ENCODE measurements at regions not wholly inside any gene's neighbourhood (a gene's known extent, or its start where the extent isn't known, plus 50 kb on each side); places are given as distances from the start of the nearest gene placed in this dataset.

DNA sequence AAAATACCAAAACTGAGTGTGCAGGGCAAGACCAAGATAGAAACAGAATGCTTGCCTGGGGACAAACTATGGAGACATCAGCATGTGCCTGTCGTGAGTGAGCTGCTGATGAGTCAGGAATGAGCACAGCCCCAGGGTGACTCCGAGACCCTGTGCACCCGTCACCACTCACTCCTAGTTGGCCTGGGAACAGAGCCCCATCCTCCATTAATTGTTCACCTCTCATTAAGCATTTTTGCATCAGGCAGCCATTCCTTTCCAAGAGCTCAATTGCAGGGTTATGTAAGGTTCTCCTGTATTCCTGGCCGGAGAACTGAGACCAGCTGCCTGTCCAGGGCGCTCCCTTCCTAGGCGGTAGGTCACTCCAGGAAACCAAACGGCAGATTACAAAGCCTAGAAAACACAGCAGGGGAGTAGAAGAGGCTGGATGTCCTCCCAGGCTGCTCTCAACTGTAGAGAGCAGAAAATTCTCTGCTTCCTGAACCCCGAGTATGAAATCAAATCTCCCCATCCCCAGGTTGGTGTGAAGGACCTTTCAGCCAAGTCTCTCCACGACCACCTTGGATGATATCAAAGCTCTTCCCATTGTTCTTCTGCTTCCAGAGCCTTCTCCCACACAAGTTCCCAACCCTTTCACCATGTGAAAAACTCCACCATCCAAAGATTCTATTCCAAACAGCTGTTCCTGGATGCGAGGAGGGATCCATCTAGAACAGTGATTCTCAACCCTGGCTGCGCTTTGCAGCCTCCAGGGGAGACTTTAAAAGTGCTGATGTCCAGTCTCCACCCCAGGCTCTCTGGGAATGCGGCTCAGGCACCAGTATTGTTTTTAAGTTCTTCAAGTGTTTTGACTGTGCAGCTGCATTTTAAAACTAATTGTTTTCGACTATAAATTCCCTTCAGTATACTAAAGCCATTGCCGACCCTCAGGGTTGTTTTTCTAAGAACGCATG lies 532.6 kb upstream of the JARID2 start:
- no peak for DNase-seq (ENCODE audit: low read depth)

DNA sequence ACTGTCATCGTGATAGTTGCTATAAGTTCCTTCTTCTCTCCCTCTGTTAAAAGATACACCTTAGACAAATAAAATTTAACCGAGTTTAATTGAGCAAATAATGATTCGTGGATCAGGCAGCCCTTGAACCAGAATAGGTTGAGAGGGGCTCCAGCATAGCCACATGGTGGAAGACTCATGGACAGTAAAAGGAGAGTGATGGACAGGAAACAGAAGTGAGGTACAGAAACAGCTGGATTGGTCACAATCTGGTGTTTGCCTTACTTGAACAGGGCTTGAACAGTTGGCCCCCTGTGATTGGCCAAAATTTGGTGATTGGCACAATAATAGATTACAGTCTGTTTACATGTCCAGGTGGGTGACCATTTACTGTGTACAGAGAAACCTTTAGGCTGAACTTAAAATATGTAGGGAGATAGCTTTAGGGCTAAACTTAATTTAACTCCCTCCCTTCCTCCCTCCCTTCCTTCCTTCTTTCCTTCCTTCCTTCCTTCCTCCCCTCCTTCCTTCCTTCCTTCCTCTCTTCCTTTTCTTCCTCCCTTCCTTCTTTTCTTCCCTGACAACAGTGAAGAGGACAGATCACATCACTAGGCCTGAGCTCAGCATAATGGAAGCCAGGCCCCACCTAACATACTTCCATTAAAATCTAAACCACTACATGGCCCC lies 531.8 kb upstream of the JARID2 start:
- no peak for DNase-seq (ENCODE audit: low read depth)

GRCh38 chr6:14715076-14715475 lies 530.8 kb upstream of the JARID2 start:
- no peak for DNase-seq (ENCODE audit: low read depth)

DNA sequence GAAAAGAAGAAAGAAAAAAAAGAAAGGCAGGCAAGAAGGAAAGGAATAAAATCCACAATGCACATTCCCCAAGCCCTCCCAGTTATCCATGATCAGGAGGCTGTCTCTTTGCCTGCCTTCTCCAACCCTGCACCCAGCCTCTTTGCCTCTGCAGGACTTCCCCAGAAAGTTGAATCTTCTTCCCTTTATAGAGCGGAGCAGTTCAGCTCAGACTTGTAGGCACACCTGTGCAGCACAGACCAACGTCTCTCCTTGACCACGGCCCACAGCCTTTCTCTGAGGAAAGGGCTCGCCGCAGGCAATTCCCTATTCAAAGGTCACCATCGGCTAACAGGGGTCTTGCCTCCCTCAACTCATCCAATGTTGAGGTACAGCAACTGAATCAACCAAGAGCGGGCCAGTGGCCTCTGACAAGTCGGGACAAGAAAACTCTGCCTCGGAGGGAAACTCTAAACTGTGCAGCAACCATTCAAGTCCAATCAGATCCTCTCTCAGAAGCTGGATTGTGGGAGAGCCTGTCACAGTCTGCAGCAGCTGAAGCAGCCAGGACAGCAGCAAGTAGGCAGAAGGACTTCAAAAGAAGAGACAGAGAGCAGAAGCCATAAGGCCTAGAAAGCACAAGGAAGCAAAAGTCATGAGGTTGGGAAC lies 529.2 kb upstream of the JARID2 start:
- DNase-seq (ENCODE audit: low read depth) = no peak

DNA sequence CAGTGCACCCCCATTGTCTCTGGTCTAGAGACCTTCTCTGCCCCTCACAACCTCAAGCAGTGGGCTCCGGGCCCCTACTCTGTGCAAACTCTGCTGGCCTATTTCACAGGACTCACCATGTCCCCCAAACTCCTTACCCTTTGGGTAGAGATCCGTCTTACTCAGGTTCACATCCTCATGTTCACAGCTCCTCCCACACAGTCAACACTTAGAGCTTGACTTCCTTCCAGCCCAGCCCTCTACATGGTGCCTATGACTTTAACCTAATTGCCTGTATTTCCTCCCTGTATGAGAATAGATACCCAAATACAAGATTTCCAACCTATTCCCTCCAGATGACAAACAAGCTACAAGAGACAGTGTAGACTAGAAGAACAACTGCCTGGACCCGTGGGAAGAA lies 528.6 kb upstream of the JARID2 start:
- no peak for DNase-seq (ENCODE audit: low read depth)

DNA sequence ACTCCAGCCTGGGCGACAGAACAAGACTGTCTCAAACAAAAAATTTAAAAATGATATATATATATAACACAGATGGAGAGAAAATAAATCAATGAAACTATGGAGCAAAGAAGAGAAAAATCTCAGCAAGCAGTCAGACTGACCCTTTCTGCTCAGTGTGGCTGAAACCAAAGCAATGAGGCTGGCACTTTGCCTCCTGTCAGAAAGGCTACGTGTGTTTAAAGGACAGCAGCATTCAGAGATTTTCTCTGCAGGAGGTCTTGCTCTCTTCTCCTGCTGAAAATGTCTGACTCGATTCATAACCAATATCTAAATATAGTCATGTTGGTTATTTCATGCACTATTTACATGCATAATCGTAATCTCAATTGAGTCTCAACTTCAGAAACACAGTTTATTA lies 527.0 kb upstream of the JARID2 start:
- no peak for DNase-seq (ENCODE audit: low read depth)

DNA sequence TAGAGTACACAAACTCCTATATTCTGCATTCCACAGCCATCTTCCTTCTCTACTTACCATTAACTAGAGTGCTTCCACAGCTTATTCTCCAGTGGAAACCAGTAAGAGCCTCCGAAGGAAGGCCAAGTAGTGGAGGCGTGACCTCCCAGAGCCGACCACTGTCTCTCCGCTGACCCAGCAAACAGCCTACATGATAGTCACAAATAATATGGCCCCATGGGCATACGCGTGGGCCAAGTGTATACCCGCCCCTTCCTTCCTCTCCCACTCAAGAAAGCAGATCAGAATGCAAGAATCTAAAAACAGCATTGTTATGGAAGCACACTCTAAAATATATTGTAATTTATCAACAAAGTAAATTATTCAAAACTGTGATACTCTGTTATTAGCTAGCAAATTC lies 526.6 kb upstream of the JARID2 start:
- no peak for DNase-seq (ENCODE audit: low read depth)

DNA sequence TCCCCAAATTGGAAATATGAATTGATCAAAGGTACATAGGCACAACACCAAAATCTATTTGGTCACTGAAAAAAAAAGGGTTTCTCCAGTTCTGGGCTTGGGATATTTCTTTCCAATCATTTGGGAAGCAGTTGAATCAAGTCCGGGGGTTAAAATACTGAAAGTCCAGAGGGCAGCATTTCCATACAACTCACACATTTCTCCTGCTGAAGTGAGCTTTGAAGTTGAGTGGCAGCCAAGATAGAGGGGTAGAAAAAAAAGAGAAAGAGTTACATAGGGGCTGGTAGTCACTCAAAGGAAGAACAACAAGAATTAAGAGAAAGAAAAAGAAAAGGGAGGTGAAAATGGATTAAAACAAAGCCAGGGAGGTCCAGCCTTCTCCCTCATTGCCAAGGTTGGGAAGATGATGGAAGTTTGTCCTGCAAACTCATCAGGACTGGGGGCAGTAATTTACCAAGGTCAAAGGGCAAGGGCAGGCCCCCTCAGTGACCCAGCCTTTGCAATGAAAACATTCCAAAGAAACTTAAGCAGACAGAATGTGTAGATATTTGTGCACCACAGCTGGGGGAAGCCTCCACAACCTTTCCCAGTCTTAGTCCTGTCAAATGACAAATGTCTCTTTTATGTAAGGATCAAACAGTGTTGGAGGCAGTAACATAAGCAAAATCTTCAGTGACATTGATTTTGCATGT lies 525.3 kb upstream of the JARID2 start:
- DNase-seq (ENCODE audit: low read depth) = no peak

GRCh38 chr6:14721103-14721758 lies 524.6 kb upstream of the JARID2 start:
- no peak for DNase-seq (ENCODE audit: low read depth)

- DNase-seq (ENCODE audit: low read depth) = no peak
Measured at GRCh38 chr6:14722001-14722562, 523.8 kb upstream of the JARID2 start.

- DNase-seq (ENCODE audit: low read depth) = no peak
Measured at GRCh38 chr6:14722704-14723103, 523.2 kb upstream of the JARID2 start.

GRCh38 chr6:14723535-14724086 lies 522.3 kb upstream of the JARID2 start:
- DNase-seq (ENCODE audit: low read depth) = no peak

GRCh38 chr6:14724549-14724948 lies 521.3 kb upstream of the JARID2 start:
- no peak for DNase-seq (ENCODE audit: low read depth)

DNA sequence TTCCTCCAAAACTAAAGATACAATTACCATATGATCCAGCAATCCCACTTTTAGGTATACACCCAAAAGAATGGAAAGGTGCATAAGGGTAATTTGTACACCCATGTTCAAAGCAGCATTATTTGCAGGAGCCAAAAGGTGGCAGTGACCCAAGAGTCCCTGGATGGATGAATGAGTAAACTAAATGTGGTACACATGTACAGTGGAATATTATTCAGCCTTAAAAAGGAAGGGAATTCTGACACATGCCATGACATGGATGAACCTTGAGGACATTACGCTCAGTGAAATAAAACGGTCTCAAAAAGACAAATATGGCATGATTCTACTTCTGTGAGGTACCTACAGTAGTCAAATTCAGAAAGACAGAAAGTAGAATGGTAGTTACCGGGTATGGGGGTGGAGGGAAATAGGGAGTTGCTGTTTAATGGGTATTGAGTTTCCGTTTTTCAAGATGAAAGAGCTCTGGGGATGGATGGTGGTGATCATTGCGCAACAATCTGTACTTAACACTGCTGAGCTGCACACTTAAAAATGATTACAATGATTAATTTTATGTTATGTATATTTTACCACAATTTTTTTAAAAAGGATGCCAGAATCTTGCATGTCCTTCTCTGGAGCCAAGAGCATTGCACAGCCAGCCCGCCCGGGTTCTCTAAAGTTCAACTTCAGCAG lies 518.9 kb upstream of the JARID2 start:
- DNase-seq (ENCODE audit: low read depth) = no peak

- peak; percentile 34 for DNase-seq (ENCODE audit: low read depth)
Measured at GRCh38 chr6:14727494-14728395, 518.1 kb upstream of the JARID2 start.

- DNase-seq (ENCODE audit: low read depth) = no peak
Measured at GRCh38 chr6:14728396-14729024, 517.4 kb upstream of the JARID2 start.

- no peak for DNase-seq (ENCODE audit: low read depth)
Measured at GRCh38 chr6:14729129-14729871, 516.6 kb upstream of the JARID2 start.

GRCh38 chr6:14730654-14731053 lies 515.2 kb upstream of the JARID2 start:
- no peak for DNase-seq (ENCODE audit: low read depth)
